K562 (cell line): ENCODE measurements at regions not wholly inside any gene's neighbourhood (a gene's known extent, or its start where the extent isn't known, plus 50 kb on each side); places are given as distances from the start of the nearest gene placed in this dataset.

Experiments used
- ATAC-seq: fragments of 200-7000 bp; cut with Tn5 transposase; 3 replicates; pipeline ENCODE4 v1.9.1; 2020; ENCODE audit warnings: moderate library complexity
- BruUV-seq: library from RNA; stranded (reverse); fragments of 400-500 nt; replicated peaks from 2 replicates; lab custom pipeline; 2021; lab: Mats Ljungman, UMichigan
- CTCF ChIA-PET: fragments of 300-600 bp; formaldehyde crosslinking; extraction: SDS; loops from one replicate; lab custom pipeline; 2021; ENCODE audit warnings: low intra/inter-chr PET ratio; lab: Yijun Ruan, JAX
- POLR2A ChIA-PET: fragments of 300-600, 350-650 bp; sonication (Branson Sonifier 250); formaldehyde crosslinking; extraction: SDS; loops from one replicate; lab custom pipeline; 2021; ENCODE audit warnings: antibody characterized with exemption, inconsistent platforms; lab: Yijun Ruan, JAX
- DNase-seq, 4 experiments: peaks; one replicate each; pipeline versions ENCODE4 v3.0.0 to v3.0.0-alpha.2; 2011 to 2018; ENCODE audit warnings: low spot score in 3 of 4, mixed read lengths in 3 of 4; ENCODE audit errors: extremely low read depth in 1 of 4
- FAIRE-seq: peaks from 2 replicates; lab custom pipeline; 2011; peaks lifted over from hg19 to GRCh38; lab: Jason Lieb, UNC
- H2AFZ ChIP-seq: 2 replicates; pipeline ENCODE4 v1.6.0; 2011; ENCODE audit warnings: low read depth, low read length, control low read depth, inconsistent platforms
- H3K27ac ChIP-seq: fragments of 200-600 bp; 3 replicates; pipeline ENCODE4 v1.8.0; 2011; ENCODE audit warnings: low read depth, mild to moderate bottlenecking, control low read depth, inconsistent platforms, low read length, moderate library complexity, mixed read lengths; ENCODE audit errors: extremely low read depth
- H3K27me3 ChIP-seq, 2 experiments: fragments of 300-600 bp in 1 of 2; 2 replicates in 1 of 2; 3 replicates in 1 of 2; pipeline versions ENCODE4 v1.6.0 to v1.8.0; 2011; ENCODE audit warnings: inconsistent platforms in 2 of 2, low read length in 2 of 2, mild to moderate bottlenecking in 1 of 2, mixed read lengths in 1 of 2, moderate library complexity in 1 of 2; ENCODE audit not compliant: control insufficient read depth in 2 of 2, insufficient read depth in 2 of 2
- H3K36me3 ChIP-seq: fragments of 300-600 bp; 3 replicates; pipeline ENCODE4 v1.8.0; 2011; ENCODE audit warnings: mild to moderate bottlenecking, low read length, inconsistent platforms; ENCODE audit not compliant: control insufficient read depth, insufficient read depth
- H3K4me1 ChIP-seq, 2 experiments: fragments of 200-600 bp in 1 of 2; replicated peaks in 1 of 2; 2 replicates in 1 of 2; 3 replicates in 1 of 2; pipeline versions ENCODE4 v1.5.1 to v1.8.0; 2011; ENCODE audit warnings: inconsistent platforms in 2 of 2, low read length in 2 of 2, mild to moderate bottlenecking in 1 of 2, mixed read lengths in 1 of 2, moderate library complexity in 1 of 2; ENCODE audit not compliant: control insufficient read depth in 2 of 2, insufficient read depth in 2 of 2
- H3K4me2 ChIP-seq: 2 replicates; pipeline ENCODE4 v1.6.1; 2011; ENCODE audit warnings: low read length, control low read depth, inconsistent platforms, mixed read lengths; ENCODE audit not compliant: insufficient read depth
- H3K4me3 ChIP-seq: fragments of 200-600 bp; sonication (generic), shearing (Covaris generic); 2 replicates; pipeline ENCODE4 v1.5.1; 2016; ENCODE audit warnings: control low read depth, inconsistent platforms
- H3K79me2 ChIP-seq: fragments of 200-600 bp; 3 replicates; pipeline ENCODE4 v1.8.0; 2011; ENCODE audit warnings: low read length, inconsistent platforms; ENCODE audit not compliant: control insufficient read depth, insufficient read depth
- H3K9ac ChIP-seq, 2 experiments: 2 replicates each; pipeline versions ENCODE4 v1.6.0 to v1.6.1; 2011; ENCODE audit warnings: low read depth in 2 of 2, low read length in 2 of 2, control low read depth in 1 of 2, inconsistent platforms in 1 of 2, mild to moderate bottlenecking in 1 of 2, mixed read lengths in 1 of 2; ENCODE audit not compliant: insufficient read depth in 1 of 2
- H3K9me1 ChIP-seq: one replicate; pipeline ENCODE4 v1.6.0; 2011; ENCODE audit warnings: inconsistent platforms, mild to moderate bottlenecking, low read length, moderate library complexity; ENCODE audit not compliant: control insufficient read depth, insufficient read depth
- H3K9me3 ChIP-seq: replicated peaks from 2 replicates; pipeline ENCODE4 v1.5.1; 2011; ENCODE audit warnings: low read depth, low read length, inconsistent platforms; ENCODE audit not compliant: control insufficient read depth, insufficient read depth
- H4K20me1 ChIP-seq: replicated peaks from 2 replicates; pipeline ENCODE4 v1.6.1; 2011; ENCODE audit warnings: low read length, inconsistent platforms, mixed read lengths; ENCODE audit not compliant: control insufficient read depth, insufficient read depth
- CREB1 ChIP-seq, 2 experiments: sonication (generic) in 1 of 2; formaldehyde crosslinking in 1 of 2; IDR thresholded peaks; 2 replicates each; pipeline versions ENCODE4 v1.6.1 to v1.8.0; 2012 to 2022; ENCODE audit warnings: inconsistent platforms in 1 of 2, mild to moderate bottlenecking in 1 of 2, missing genetic modification reagents in 1 of 2, moderate library complexity in 1 of 2
- NR2C2 ChIP-seq, 2 experiments: fragments of 200-800 bp in 1 of 2; sonication (Bioruptor generic) in 1 of 2; sonication (generic) in 1 of 2; formaldehyde crosslinking in 1 of 2; IDR thresholded peaks; 2 replicates each; pipeline versions ENCODE4 v1.6.1 to v1.8.0; 2016 to 2022; ENCODE audit warnings: mild to moderate bottlenecking in 1 of 2, missing compliant biosample characterization in 1 of 2, missing genetic modification characterization in 1 of 2, missing genetic modification reagents in 1 of 2
- WGBS: fragments of 100-300 bp; shearing (Covaris generic); methylation state at CpG from one replicate; pipeline ENCODE4 v1.1.6; 2016; ENCODE audit warnings: low coverage, mixed read lengths; ENCODE audit not compliant: insufficient coverage; ENCODE audit errors: missing lambda C conversion rate; 5-methylcytosine and 5-hydroxymethylcytosine counted together
- in situ Hi-C: fragments of 300-500 bp; cut with MboI; formaldehyde crosslinking; loops from 4 replicates; pipeline ENCODE4 v1.15.0; 2018; ENCODE audit warnings: inconsistent platforms, mixed read lengths
- intact Hi-C: fragments of 100-400 bp; cut with micrococcal nuclease; formaldehyde crosslinking; loops from 2 replicates; pipeline ENCODE4 v1.14.2; 2022
- TF ChIP-seq, protein P1 (sequence below), 2 experiments: fragments of 450-650 bp; IDR thresholded peaks; 2 replicates each; pipeline ENCODE4 v1.6.1; 2016

DNA sequence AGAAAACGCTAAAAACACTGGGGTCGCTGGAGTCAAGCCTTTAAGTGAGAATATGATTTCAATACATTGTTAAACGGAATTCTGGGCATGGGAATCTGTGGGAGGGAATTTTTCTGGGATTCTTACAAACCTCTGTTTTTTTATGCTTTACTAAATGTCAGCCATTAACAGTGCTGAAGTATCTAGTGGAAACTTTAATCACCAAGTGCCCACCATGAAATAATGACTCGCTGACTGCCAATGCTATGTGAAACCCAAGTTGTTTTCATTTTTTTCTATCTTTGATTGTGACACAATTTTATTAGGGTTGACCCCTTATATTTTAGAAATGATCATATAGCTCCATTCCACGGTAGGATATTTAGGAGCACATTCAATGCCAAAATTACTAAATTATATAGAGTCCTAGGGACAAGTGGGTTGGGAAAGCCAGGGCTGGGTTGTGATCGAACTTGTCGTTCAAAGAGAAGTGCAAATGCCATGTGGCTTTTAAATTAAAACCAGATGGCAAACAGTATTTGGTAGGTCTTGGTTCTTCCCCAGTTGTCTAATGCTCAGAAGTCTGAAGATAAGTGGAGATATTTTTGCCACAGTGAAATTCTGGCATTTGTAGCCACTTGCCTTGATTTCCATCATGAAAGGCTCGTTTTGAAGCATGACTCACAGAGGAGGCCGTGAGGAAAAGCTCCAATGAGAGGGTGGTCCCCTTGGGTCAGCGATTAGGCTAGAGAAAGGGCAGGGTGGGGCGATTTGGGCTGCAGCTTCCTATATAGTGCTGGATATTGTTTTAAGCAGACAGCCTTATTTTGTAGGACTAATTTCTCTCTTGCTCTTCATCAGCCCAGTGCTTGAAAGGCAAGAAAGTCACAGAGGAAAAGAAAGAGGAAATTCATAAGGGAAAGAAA lies 254.4 kb upstream of the JAG1 start (continued):
- TF ChIP-seq, protein P1, sequence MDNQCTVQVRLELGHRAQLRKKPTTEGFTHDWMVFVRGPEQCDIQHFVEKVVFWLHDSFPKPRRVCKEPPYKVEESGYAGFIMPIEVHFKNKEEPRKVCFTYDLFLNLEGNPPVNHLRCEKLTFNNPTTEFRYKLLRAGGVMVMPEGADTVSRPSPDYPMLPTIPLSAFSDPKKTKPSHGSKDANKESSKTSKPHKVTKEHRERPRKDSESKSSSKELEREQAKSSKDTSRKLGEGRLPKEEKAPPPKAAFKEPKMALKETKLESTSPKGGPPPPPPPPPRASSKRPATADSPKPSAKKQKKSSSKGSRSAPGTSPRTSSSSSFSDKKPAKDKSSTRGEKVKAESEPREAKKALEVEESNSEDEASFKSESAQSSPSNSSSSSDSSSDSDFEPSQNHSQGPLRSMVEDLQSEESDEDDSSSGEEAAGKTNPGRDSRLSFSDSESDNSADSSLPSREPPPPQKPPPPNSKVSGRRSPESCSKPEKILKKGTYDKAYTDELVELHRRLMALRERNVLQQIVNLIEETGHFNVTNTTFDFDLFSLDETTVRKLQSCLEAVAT (IDR thresholded peaks at IDR 0.05), result no peak
- TF ChIP-seq CREB1 (IDR thresholded peaks at IDR 0.05) (no peak), CREB1 (CRISPR knock-in tag; IDR thresholded peaks at IDR 0.05) (no peak)

DNA sequence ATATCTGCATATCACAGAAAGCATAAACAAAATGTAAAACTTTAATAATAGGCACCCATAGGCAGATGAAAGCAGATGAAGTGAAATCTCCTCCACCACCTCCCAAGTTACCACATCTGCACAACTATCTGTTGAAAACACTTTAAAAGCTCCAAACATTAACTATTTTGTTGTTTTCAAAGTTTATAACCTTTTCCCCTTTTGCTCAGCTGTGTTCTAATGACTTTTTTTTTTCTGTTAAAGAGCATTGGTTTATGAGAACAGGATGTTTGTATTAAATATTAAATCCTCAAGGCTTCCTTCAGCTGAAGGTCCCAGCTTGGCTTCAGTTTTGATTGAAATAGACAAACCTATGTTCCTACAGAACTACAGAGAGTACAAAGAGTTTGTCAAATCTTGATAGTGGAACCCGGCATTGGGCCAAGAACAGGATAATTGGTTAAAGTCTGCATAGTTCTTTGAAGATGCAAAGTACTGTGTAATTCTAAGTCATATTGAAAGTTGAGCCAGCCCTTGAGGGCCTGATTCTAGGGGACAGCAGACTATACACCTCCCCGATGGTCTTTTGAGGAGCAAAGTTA lies 255.1 kb upstream of the JAG1 start:
- ATAC-seq (no peak), DNase-seq (no peak), FAIRE-seq (no peak)
- ChIA-PET CTCF (no interaction called here), POLR2A (no interaction called here)
- BruUV-seq, result no TSS peak
- H3K9me1 ChIP-seq, result no peaks in the 10 kb centered on the region
- H3K79me2 ChIP-seq, result no peaks in the 10 kb centered on the region
- H3K4me1 ChIP-seq, result no peaks in the 10 kb centered on the region
- in situ Hi-C loops (no loop called here), intact Hi-C loops (no loop called here)
- TF ChIP-seq NR2C2 (CRISPR knock-in tag; IDR thresholded peaks at IDR 0.05) (no peak), NR2C2 (tag; IDR thresholded peaks at IDR 0.05) (no peak)
- H3K9me3 ChIP-seq, result no peaks in the 10 kb centered on the region
- H3K4me2 ChIP-seq, result no peak overlapping the region
- H4K20me1 ChIP-seq, result no peaks in the 10 kb centered on the region
- WGBS, result 0% methylated on average over 1 of the region's 2 CpGs
- H3K4me3 ChIP-seq, result no peak overlapping the region
- H3K9ac ChIP-seq, result no peak overlapping the region
- H3K27ac ChIP-seq, result no peak overlapping the region
- no peaks in the 10 kb centered on the region for H3K27me3 ChIP-seq
- H2AFZ ChIP-seq, result no peak overlapping the region
- no peaks in the 10 kb centered on the region for H3K36me3 ChIP-seq
